ENCODE measurements at regions not wholly inside any gene's neighbourhood (a gene's known extent, or its start where the extent isn't known, plus 50 kb on each side); places are given as distances from the start of the nearest gene placed in this dataset.

- no peak for DNase-seq (ENCODE audit: low read depth)
These were observed 117.4 kb upstream of the PFKP start for GRCh38 chr10:2949948-2950354.

DNA sequence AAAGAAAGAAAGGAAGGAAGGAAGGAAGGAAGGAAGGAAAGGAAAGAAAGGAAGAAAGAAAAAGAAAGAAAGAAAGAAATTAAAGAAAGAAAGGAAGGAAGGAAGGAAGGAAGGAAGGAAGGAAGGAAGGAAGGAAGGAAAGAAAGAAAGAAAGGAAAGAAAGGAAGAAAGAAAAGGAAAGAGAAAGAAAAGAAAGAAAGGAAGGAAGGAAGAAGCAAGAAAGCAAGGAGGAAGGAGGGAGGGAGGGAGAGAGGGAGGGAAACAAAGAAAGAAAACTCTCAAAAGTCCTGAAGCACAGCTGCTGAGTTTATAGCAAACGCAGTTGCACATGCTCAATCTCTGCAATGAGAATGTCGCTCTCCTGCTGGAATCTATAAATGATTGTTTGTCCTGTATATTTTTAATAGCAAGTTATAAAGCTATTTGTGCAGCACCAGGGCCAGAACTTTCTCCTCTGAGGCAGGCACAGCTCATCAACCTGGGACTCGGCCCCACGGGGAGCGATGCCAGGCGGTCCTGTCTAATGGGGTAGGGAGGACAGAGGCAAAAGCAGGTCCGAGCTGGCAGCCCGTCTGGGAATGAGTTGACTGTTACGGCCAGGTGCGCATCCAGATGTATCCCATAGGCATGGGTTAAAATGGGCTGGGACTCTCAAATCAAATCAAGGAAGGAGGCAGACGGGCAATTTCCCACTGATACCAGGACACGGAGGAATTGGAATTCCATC is 118.0 kb upstream of the PFKP start:
- DNase-seq (ENCODE audit: low read depth): no peak

DNA sequence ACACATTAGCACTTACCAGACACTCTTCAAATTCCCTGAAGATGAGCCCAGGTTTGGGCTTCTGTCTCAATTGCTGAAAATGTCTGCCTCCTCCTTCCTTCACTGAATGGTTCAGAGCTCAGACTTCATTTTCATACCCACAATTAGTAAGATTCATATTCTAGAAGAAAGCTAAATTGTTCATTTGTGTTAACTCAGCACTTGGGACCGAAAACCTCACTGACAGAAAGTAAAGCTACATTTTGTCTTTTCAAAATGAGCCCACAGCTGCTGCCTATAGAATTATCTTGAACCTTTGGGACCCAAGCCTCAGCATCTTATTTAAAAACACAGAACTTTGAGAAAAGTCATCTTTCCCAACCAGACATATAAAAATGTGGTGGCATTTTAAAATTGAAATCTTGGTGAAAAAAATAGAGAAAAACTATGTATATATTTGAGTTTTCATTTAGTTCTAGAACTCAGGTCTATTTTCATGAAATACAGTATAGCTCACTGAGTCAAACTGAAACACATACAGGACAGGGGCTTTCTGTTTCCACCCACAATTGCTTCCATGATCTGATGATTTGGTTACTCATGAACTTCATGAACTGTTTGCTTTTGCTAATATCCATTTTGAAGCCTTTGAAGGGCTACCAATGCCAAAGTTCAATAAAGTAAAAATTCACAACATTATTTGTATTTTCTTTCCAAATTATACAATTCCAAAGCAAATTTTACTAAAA is 119.1 kb upstream of the PFKP start:
- DNase-seq (ENCODE audit: low read depth): no peak

- DNase-seq (ENCODE audit: low read depth): no peak
These were observed 122.6 kb upstream of the PFKP start for GRCh38 chr10:2944788-2945187.

- no peak for DNase-seq (ENCODE audit: low read depth)
These were observed 123.3 kb upstream of the PFKP start for GRCh38 chr10:2943932-2944614.

- DNase-seq (ENCODE audit: low read depth): no peak
These were observed 124.4 kb upstream of the PFKP start for GRCh38 chr10:2942938-2943337.

DNA sequence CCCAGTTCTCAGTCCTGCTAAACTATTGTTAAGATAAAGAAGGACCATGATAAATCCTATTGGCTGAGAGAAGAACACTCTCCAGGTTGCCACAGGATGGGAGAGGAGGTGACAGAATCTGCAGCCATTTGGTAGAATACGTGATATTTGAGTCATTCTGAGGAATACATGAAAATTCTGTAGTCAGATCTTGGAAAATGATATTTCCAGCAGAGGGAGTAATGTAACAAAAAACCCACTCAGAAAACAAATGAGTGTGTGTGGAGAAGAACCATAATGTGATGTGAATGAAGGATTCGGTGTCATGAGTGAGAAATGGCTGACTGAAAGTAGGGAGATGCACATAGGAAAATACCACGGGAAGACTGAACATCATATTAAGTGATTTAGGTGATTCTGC is 128.5 kb upstream of the PFKP start:
- DNase-seq (ENCODE audit: low read depth): no peak

DNA sequence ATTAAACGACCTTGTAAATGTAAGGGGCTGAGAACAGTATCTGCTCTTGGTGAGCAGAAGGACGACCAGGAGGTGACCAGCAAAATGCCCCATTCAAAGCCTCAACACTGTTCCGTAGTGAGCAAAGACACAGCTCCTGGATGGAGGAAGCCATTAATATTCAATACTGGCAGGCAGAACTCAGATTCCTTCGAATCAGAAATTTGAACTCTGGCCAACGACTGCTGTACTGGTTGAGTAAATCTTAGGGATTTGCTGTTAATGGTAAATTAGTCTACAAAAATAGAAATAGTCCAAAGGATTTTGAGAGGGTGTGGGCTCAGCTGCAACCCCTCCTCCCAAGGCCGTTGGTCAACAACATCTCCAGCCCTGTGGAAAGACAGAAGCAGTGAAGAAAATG is 130.5 kb upstream of the PFKP start:
- DNase-seq (ENCODE audit: low read depth): no peak

DNA sequence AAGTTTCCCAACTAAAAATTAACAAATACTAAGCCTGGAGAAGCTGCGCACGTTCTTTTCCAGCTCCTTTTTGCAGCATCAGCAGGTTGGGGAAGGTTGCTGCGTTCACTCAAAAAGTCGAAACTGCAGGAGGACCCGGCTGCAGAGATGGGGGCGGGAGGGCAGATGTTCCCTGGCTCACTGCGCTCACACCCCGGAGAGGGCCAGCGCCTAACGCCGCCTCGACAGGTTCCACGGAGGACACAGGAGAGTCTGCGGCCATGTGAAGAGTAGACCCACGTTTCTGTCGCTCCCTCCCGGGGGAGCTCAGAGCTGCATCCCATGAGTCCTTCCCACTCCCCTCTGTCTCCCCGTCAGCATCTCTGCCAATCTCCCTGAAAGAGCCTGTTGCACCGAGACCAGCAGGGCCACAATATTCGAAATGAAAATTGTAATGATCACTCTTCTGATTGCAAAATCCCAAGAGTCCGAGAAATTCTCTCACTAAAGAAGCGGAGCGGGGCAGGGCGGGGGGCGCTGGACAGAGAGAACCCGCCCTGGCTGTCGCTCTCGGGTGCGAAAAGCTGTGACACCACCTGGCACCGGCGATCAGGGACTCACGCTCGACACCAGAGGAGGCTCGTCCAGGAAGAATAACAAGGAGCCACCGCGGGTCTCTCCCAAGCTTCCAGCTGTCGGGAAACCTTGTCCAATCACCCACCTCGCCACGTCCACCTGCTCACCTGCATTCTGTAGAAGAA is 131.5 kb upstream of the PFKP start:
- no peak for DNase-seq (ENCODE audit: low read depth)

- DNase-seq (ENCODE audit: low read depth): no peak
These were observed 133.4 kb upstream of the PFKP start for GRCh38 chr10:2933924-2934323.

DNA sequence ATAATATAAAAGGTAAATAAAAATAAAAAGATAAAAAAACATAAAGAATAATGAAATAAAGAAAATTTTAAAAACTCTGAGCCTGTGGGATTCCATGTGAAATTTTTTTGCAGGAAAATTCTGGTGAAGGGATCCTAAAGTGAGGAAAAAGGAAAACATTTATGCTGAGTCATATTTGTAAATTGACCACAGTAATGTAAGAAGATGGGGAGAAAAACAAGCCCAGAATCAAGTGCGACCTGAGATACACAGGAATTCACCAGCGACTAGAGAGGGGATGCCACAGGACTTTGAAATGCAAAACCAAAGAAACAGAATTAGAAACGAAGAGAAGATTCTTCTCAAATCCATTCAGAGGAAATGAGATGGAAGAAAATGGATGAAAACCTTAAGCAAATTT is 133.8 kb upstream of the PFKP start:
- no peak for DNase-seq (ENCODE audit: low read depth)

GRCh38 chr10:2933071-2933470 is 134.3 kb upstream of the PFKP start:
- no peak for DNase-seq (ENCODE audit: low read depth)

DNA sequence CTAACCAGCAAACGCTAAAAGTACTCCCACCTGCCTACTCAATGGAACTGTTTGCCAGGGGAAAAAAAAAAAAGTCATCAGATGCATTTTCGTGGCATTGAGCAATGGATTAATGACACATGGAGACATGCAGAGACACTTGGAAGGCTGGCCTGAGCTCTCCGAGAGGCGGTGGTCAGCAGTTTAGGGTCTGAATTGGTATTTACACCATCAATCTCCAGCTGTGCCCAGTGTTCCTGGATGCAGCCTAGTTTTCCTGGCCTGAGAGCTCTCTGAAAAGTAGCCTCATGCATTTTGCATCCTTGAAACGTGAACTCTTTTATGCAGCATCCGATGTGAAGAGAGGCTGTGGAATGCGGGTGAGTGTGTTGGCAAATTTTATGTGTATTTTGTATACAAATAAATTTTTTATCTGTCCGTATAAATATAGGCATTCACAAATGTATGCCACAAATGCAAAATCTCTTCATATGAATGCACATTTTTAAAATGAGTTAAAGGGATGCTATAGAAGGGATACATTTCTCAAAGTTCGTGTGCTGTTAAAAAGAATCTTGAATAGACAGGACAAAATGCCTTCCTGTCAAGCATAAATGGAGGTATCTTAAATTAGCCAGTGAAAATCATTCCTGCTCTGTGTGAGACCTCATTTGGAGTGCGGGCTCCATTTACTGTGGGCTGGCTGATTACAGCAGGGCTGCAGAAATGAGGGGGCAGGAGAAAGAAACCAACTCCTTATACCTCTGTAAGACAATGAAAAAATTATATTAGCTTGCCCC is 137.7 kb upstream of the PFKP start:
- no peak for DNase-seq (ENCODE audit: low read depth)

DNA sequence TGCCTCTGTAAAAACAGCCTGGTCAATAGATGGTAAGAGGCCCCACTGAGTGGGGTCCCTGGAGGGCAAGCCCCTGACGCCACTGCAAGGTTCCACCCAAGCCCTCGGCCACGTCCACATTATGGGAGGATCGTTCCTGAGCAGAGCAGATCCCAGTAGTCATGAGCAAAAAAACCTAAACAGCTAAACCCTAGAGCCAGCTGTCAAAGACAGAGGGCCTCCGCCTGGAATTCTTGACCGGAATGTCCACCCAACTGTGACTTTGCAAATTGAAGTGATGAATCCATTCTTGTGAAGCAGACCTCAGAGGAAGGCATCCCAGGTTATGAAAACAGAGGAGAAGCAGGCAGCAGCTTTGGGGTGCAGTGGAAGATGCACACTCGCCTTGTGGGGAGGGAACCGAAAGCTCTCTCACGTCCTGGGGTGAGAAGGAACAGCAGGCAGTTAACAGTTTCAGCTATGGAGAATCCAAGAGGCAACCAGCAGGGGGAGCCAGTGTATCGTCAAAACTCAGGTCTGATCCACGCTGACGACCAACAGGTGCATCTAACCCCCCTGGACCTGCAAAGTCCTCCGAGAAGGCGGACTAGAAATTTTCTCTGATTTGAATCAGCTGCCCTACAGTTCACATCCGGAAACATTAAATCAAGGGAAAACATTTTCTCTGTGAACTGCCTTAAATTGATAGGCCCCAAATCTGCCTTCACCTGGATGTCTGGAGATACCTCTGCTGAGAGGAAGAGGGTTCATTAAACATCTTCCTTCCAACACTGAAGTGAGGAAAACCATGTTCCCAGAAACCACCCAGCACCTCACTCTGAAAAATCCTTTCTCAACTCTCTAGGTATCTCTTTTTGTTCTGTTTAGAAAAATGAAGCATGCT is 139.1 kb upstream of the PFKP start:
- peak; percentile 53 for DNase-seq (ENCODE audit: low read depth)

DNA sequence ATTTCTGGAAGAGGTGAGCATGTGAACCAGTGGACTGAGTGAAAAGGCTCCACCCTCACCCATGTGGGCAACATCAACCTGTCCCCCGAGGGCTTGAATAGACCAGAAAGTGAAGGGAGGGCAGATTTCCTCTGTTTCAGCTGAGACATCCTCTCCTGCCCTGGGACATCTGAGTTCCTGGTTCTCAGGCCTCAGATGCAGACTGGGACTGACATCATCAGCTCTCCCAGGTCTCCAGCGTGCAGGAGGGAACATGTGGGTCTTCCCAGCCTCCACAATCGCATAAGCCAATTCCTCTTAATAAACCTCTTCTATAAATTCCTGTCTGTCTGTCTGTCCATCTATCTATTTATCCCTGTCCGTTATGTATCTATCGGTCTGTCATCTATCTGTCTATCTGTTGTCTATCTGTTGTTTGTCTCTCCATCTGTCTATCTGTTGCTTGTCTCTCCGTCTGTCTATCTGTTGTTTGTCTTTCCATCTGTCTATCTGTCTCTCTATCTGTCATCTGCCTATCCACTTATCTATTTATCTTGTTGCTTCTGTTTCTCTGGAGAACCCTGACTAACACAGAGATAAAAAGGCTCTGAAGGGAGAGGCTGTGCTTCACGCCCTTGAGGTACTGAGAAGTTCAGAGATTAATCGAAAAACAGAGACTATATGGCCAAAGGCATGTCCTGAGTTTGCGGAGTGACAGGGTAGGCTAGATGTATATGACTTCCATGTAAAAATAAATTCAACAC is 140.3 kb upstream of the PFKP start:
- no peak for DNase-seq (ENCODE audit: low read depth)

GRCh38 chr10:2925631-2926030 is 141.7 kb upstream of the PFKP start:
- DNase-seq (ENCODE audit: low read depth): no peak

DNA sequence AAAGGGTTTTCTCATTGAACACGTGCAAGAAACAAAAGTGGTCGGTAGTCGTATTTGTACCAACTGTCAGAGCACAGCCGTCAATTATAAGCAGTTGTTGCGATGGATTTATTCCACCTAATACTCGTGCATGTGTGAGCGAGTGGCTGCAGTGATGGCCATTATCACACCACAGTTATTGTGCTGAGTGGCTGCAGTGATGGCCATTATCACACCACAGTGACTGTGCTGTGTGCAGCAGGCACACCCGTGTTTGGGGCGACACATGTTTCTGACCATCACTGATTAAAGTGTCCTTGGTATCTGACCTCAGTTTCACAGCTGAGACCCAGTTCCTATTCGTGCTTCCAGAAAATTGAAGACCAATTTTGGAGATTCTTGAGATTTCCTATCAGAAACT is 142.9 kb upstream of the PFKP start:
- DNase-seq (ENCODE audit: low read depth): no peak

- DNase-seq (ENCODE audit: low read depth): no peak
These were observed 145.2 kb upstream of the PFKP start for GRCh38 chr10:2921956-2922680.

DNA sequence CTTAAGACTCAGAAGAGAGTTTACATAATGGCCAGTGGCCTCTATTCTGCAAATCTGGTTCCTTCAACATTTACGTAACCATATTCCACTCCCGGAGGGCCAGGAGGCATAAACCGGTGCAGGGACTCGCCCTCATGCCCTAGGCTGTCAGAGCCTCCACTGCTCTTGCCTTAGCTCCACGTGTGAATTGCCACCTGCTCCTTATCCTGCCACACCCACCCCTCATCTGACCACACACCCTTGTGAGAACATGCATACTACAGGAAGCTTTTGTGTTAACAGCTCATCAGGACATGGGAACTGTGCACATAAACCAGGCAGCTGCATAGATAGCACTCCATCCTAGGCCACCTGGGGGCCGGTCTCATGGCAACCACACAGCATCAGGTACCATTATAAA is 146.7 kb upstream of the PFKP start:
- no peak for DNase-seq (ENCODE audit: low read depth)
